Cardiac fibroblast (primary cell): ENCODE measurements at regions not wholly inside any gene's neighbourhood (a gene's known extent, or its start where the extent isn't known, plus 50 kb on each side); places are given as distances from the start of the nearest gene placed in this dataset.

ENCODE experiments used
- DNase-seq, 2 donors: peaks; one replicate each; pipeline versions ENCODE4 v3.0.0 to v3.0.0-alpha.2; 2010; ENCODE audit warnings: low read depth in 2 of 2
- H3K4me3 ChIP-seq, 2 donors: replicated peaks in 1 of 2; 1 replicate in 1 of 2; 2 replicates in 1 of 2; pipeline ENCODE4 v1.5.1; 2011; ENCODE audit warnings: low read depth in 2 of 2, low read length in 2 of 2, mild to moderate bottlenecking in 2 of 2, moderate library complexity in 1 of 2
- CTCF ChIP-seq: IDR thresholded peaks from one replicate; pipeline ENCODE4 v1.5.1; 2011; ENCODE audit warnings: low read depth, mild to moderate bottlenecking, low read length, inconsistent platforms

- DNase-seq: peak in 1 of 2 donors; percentile 3
- no peak for TF ChIP-seq CTCF
- H3K4me3 ChIP-seq: no peak overlapping the region
These were observed 122.8 kb downstream of the PRLHR start for GRCh38 chr10:118472415-118473304.

DNA sequence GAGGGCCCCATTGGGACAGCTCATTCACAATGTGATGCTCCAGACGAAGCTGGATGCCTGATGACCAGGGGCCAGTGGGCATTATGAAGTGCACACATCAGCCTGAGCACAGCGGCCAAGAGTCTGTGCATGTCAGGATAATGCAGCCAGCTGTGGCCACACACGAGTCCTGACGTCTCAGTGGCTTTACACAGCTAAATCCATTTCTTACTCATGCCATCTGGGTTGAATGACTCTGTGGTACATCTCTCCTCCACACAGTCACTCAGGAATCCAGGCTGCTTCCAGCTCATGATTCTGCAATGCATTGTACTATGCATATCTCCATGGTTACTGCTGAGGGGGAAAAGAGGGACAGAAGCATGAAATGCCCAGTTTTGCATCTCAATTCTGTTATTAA, 123.6 kb downstream of the PRLHR start:
- TF ChIP-seq CTCF: no peak
- DNase-seq: peak in 1 of 2 donors; percentile 49

DNA sequence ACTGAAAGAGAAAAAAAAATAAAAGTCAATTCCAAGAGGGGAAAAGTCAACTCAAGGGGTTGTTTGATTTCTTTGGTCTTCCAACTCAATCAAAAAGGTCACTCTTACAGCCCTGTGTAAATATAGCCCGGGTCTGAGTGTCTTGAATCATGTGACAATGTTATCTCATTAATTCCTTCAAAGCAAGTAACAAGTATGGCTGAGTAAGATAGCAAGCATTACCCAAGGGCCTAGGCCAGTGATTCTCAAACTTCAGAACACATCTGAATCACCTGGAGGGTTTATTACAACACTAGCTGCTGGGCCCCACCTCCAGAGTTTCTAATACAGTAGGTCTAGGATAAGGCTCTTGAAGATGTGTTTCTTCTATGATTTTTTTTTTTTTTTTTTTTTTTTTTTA, 125.0 kb downstream of the PRLHR start:
- H3K4me3 ChIP-seq: no peak overlapping the region
- TF ChIP-seq CTCF: no peak
- DNase-seq: no peak

More for the DNA sequence above, 123.6 kb downstream of the PRLHR start:
- no peak overlapping the region for H3K4me3 ChIP-seq

GRCh38 chr10:118467200-118467599, 125.1 kb upstream of the FAM204A start:
- no peak for DNase-seq
- H3K4me3 ChIP-seq: no peak overlapping the region
- no peak for TF ChIP-seq CTCF

- no peak overlapping the region for H3K4me3 ChIP-seq
- no peak for DNase-seq
- TF ChIP-seq CTCF: no peak
These were observed 123.3 kb upstream of the FAM204A start for GRCh38 chr10:118465300-118465874.

GRCh38 chr10:118463740-118464139, 121.6 kb upstream of the FAM204A start:
- no peak for DNase-seq
- no peak for TF ChIP-seq CTCF

More at GRCh38 chr10:118463740-118464139, 121.6 kb upstream of the FAM204A start:
- no peak overlapping the region for H3K4me3 ChIP-seq
